Type B pancreatic cell (in vitro differentiated cells): ENCODE measurements at regions not wholly inside any gene's neighbourhood (a gene's known extent, or its start where the extent isn't known, plus 50 kb on each side); places are given as distances from the start of the nearest gene placed in this dataset.

Experiments used
- DNase-seq: peaks from one replicate; pipeline ENCODE4 v3.0.0; 2021; ENCODE audit warnings: mixed read lengths; ENCODE audit not compliant: unreplicated experiment; ENCODE audit errors: extremely low spot score
- H3K27ac Mint-ChIP-seq: 2 replicates; pipeline ENCODE4 v1.8.0; 2021; ENCODE audit warnings: mild to moderate bottlenecking, mixed read lengths
- H3K27me3 Mint-ChIP-seq: 2 replicates; pipeline ENCODE4 v1.8.0; 2021; ENCODE audit warnings: mixed read lengths
- H3K36me3 Mint-ChIP-seq: 2 replicates; pipeline ENCODE4 v1.8.0; 2021; ENCODE audit warnings: mixed read lengths
- H3K4me1 Mint-ChIP-seq: one replicate; pipeline ENCODE4 v1.8.0; 2021; ENCODE audit warnings: mixed read lengths; ENCODE audit not compliant: unreplicated experiment
- H3K4me3 Mint-ChIP-seq: 2 replicates; pipeline ENCODE4 v1.8.0; 2021; ENCODE audit warnings: mild to moderate bottlenecking, mixed read lengths
- H3K9me3 Mint-ChIP-seq: 2 replicates; pipeline ENCODE4 v1.8.0; 2021; ENCODE audit warnings: mixed read lengths
- TF ChIP-seq, protein P1 (sequence below): fragments of 200-600 bp; sonication (generic); conservative IDR thresholded peaks from 2 replicates; pipeline ENCODE4 v1.5.0; 2021; ENCODE audit warnings: antibody characterized with exemption, mild to moderate bottlenecking

GRCh38 chr4:130395871-130396270 lies 1299.9 kb downstream of the C4orf33 start:
- H3K9me3 Mint-ChIP-seq = no peaks in the 10 kb centered on the region
- no peak overlapping the region for H3K27ac Mint-ChIP-seq
- H3K27me3 Mint-ChIP-seq = no peaks in the 10 kb centered on the region
- H3K36me3 Mint-ChIP-seq = no peaks in the 10 kb centered on the region
- no peak overlapping the region for H3K4me3 Mint-ChIP-seq
- no peaks in the 10 kb centered on the region for H3K4me1 Mint-ChIP-seq
- no peak for DNase-seq
- TF ChIP-seq, protein P1, sequence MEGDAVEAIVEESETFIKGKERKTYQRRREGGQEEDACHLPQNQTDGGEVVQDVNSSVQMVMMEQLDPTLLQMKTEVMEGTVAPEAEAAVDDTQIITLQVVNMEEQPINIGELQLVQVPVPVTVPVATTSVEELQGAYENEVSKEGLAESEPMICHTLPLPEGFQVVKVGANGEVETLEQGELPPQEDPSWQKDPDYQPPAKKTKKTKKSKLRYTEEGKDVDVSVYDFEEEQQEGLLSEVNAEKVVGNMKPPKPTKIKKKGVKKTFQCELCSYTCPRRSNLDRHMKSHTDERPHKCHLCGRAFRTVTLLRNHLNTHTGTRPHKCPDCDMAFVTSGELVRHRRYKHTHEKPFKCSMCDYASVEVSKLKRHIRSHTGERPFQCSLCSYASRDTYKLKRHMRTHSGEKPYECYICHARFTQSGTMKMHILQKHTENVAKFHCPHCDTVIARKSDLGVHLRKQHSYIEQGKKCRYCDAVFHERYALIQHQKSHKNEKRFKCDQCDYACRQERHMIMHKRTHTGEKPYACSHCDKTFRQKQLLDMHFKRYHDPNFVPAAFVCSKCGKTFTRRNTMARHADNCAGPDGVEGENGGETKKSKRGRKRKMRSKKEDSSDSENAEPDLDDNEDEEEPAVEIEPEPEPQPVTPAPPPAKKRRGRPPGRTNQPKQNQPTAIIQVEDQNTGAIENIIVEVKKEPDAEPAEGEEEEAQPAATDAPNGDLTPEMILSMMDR = no peak

DNA sequence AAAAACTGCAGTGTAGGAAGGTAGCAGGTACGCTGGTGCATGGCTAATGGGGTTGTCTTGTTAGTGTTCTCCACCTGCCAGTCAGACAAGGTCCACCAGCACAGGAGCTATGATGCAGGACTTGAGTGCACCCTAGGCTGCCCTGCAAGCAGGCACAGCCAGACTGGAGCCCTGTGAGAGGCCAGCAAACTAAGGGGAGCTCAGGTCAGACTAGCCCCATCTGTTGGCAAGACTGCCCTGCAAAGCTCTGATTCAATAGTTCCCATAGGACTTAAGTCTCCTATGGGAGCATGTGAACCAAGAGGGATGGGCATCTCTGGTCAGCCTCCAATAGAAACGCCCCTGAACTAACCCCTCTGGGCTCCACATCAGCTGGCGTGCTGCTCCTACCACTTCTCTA lies 1307.3 kb downstream of the C4orf33 start:
- no peaks in the 10 kb centered on the region for H3K27me3 Mint-ChIP-seq
- no peaks in the 10 kb centered on the region for H3K4me1 Mint-ChIP-seq
- no peak overlapping the region for H3K27ac Mint-ChIP-seq
- H3K9me3 Mint-ChIP-seq = no peaks in the 10 kb centered on the region
- TF ChIP-seq, protein P1 = no peak
- no peak for DNase-seq
- no peak overlapping the region for H3K4me3 Mint-ChIP-seq
- no peaks in the 10 kb centered on the region for H3K36me3 Mint-ChIP-seq

- Mint-ChIP-seq H3K27ac (no peak overlapping the region), H3K27me3 (no peaks in the 10 kb centered on the region), H3K4me3 (no peak overlapping the region), H3K4me1 (no peaks in the 10 kb centered on the region), H3K9me3 (no peaks in the 10 kb centered on the region), H3K36me3 (no peaks in the 10 kb centered on the region)
- DNase-seq = no peak
- TF ChIP-seq, protein P1 = no peak
Measured at GRCh38 chr4:130416228-130416627, 1320.3 kb downstream of the C4orf33 start.

GRCh38 chr4:130419211-130419975 lies 1323.4 kb downstream of the C4orf33 start:
- Mint-ChIP-seq H3K4me3 (no peak overlapping the region), H3K27ac (no peak overlapping the region), H3K4me1 (no peaks in the 10 kb centered on the region), H3K36me3 (no peaks in the 10 kb centered on the region), H3K27me3 (no peaks in the 10 kb centered on the region), H3K9me3 (no peaks in the 10 kb centered on the region)
- TF ChIP-seq, protein P1 = no peak
- DNase-seq = no peak

- Mint-ChIP-seq H3K27ac (no peak overlapping the region), H3K36me3 (no peaks in the 10 kb centered on the region), H3K27me3 (no peaks in the 10 kb centered on the region), H3K4me3 (no peak overlapping the region), H3K9me3 (no peaks in the 10 kb centered on the region), H3K4me1 (no peaks in the 10 kb centered on the region)
- TF ChIP-seq, protein P1 = no peak
- DNase-seq = no peak
Measured at GRCh38 chr4:130422261-130422660, 1326.3 kb downstream of the C4orf33 start.

DNA sequence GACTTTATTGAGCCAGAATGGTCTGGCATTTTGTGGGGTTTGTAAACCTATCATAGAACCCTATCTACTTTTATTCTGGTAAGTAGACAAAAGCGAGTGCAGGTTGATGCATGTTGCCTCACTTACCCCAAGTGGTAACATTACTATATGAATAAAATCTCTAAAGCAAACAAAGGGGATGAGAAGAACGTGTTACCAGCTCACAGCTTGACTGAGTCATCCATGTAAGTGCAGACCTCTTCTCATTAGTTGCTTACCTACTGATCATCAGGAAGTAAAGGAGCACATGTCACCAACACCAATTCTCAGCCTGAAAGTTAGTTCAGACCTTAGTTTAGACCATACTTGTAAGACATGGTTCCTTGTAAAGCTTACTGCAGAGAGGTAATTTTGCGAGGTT lies 1328.3 kb downstream of the C4orf33 start:
- no peak for DNase-seq
- H3K36me3 Mint-ChIP-seq = no peaks in the 10 kb centered on the region
- TF ChIP-seq, protein P1 = no peak
- no peaks in the 10 kb centered on the region for H3K27me3 Mint-ChIP-seq
- H3K27ac Mint-ChIP-seq = no peak overlapping the region
- H3K9me3 Mint-ChIP-seq = no peaks in the 10 kb centered on the region
- no peaks in the 10 kb centered on the region for H3K4me1 Mint-ChIP-seq
- H3K4me3 Mint-ChIP-seq = no peak overlapping the region
